ENCODE measurements at regions not wholly inside any gene's neighbourhood (a gene's known extent, or its start where the extent isn't known, plus 50 kb on each side); places are given as distances from the start of the nearest gene placed in this dataset.
"Not testable (repeated sequence)": the region's sequence is repeated elsewhere in the genome, so short reads cannot be mapped to it uniquely, and the experiment has no call there.

DNA sequence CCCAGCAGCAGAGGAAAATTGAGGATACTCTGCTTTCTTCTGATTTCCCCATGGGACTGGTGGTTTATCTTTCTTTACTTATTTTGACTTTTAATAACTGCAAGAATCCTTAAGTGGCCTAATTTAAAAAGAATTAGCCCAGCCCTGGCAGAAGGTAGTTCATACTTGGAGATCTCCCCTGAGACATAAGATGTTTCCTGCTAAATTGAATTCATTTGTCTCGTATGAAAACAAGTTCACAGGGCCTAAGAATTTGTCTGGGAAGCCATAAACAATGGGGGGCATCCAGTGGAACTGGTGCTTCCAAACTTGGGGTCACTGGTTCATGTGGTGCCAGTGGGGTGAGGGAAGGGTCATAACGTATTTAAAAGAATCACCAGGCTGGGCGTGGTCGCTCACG lies 283.1 kb upstream of the RASGRP1 start:
- CTCF ChIA-PET (ENCODE audit: low intra/inter-chr PET ratio, low total read pairs) = no interaction called here

GRCh38 chr15:38849046-38849445 lies 284.4 kb upstream of the RASGRP1 start:
- ChIA-PET CTCF (ENCODE audit: low intra/inter-chr PET ratio, low total read pairs) (no interaction called here), POLR2A (no interaction called here)

More for the DNA sequence above, 283.1 kb upstream of the RASGRP1 start:
- Histone ChIP-seq H3K4me1 (ENCODE audit: insufficient read depth, low read length) (no peaks in the 10 kb centered on the region), H3K27me3 (ENCODE audit: control insufficient read depth in 1 of 2, insufficient read depth in 2 of 2, low read length in 2 of 2) (no peaks in the 10 kb centered on the region), H2AFZ (ENCODE audit: low read length) (no peak overlapping the region), H3K79me2 (ENCODE audit: insufficient read depth, low read length) (no peaks in the 10 kb centered on the region), H3K9me3 (ENCODE audit: low read length) (no peaks in the 10 kb centered on the region), H3K4me2 (ENCODE audit: low read depth, low read length) (no peak overlapping the region), H3K36me3 (replicated peaks in 1 of 2; ENCODE audit: control insufficient read depth in 1 of 2, insufficient read depth in 2 of 2, low read length in 2 of 2) (no peaks in the 10 kb centered on the region), H3K27ac (ENCODE audit: extremely low read length, insufficient read depth, low read length) (no peak overlapping the region), H4K20me1 (ENCODE audit: insufficient read depth, low read length) (no peaks in the 10 kb centered on the region), H3K9ac (ENCODE audit: insufficient read depth, low read depth, low read length) (no peak overlapping the region), H3K4me3 (replicated peaks in 1 of 3; ENCODE audit: insufficient read depth in 1 of 3, low read depth in 2 of 3, low read length in 3 of 3) (no peak overlapping the region)
- WGBS (ENCODE audit: low lambda C conversion rate) = 41% methylated on average over 5 of the region's 5 CpGs
- FAIRE-seq (no peak), DNase-seq (ENCODE audit: low spot score) (no peak), ATAC-seq (no peak)
- intact Hi-C loops (cut with micrococcal nuclease; ENCODE audit: unreplicated experiment) (no loop called here), in situ Hi-C loops (cut with HindIII; ENCODE audit: extremely low pct_ligation_motif_present, low pct_unique_long_range_greater_than_20kb) (no loop called here)
- BruUV-seq (replicated peaks) = no TSS peak
- POLR2A ChIA-PET = no interaction called here
- TF ChIP-seq RBFOX2 (IDR thresholded peaks at IDR 0.05; ENCODE audit: low read depth, low read length) (no peak), TBL1XR1 (IDR thresholded peaks at IDR 0.05; ENCODE audit: borderline replicate concordance, low read length, partially characterized antibody) (no peak), ZNF431 (CRISPR knock-in tag; IDR thresholded peaks at IDR 0.05; ENCODE audit: borderline replicate concordance, low read depth) (no peak), CBFB (CRISPR knock-in tag; IDR thresholded peaks at IDR 0.05) (no peak), ZNF138 (CRISPR knock-in tag; IDR thresholded peaks at IDR 0.05; ENCODE audit: low read depth) (no peak), SNAI1 (CRISPR knock-in tag; IDR thresholded peaks at IDR 0.05; ENCODE audit: borderline replicate concordance) (no peak)

GRCh38 chr15:38852188-38852587 lies 287.6 kb upstream of the RASGRP1 start:
- H3K36me3 ChIP-seq (replicated peaks in 1 of 2; ENCODE audit: control insufficient read depth in 1 of 2, insufficient read depth in 2 of 2, low read length in 2 of 2); intact Hi-C loops (cut with micrococcal nuclease; ENCODE audit: unreplicated experiment); FAIRE-seq; ATAC-seq; H3K27ac ChIP-seq (ENCODE audit: extremely low read length, insufficient read depth, low read length); H3K79me2 ChIP-seq (ENCODE audit: insufficient read depth, low read length); H3K4me2 ChIP-seq (ENCODE audit: low read depth, low read length); H4K20me1 ChIP-seq (ENCODE audit: insufficient read depth, low read length); BruUV-seq (replicated peaks); H3K27me3 ChIP-seq (ENCODE audit: control insufficient read depth in 1 of 2, insufficient read depth in 2 of 2, low read length in 2 of 2); H3K4me3 ChIP-seq (replicated peaks in 1 of 3; ENCODE audit: insufficient read depth in 1 of 3, low read depth in 2 of 3, low read length in 3 of 3); CTCF ChIA-PET (ENCODE audit: low intra/inter-chr PET ratio, low total read pairs); H3K9ac ChIP-seq (ENCODE audit: insufficient read depth, low read depth, low read length); POLR2A ChIA-PET; H3K9me3 ChIP-seq (ENCODE audit: low read length); DNase-seq (ENCODE audit: low spot score); in situ Hi-C loops (cut with HindIII; ENCODE audit: extremely low pct_ligation_motif_present, low pct_unique_long_range_greater_than_20kb); H2AFZ ChIP-seq (ENCODE audit: low read length); H3K4me1 ChIP-seq (ENCODE audit: insufficient read depth, low read length): not testable (repeated sequence)
- WGBS (ENCODE audit: low lambda C conversion rate) = 50% methylated on average over 1 of the region's 1 CpG

More at GRCh38 chr15:38849046-38849445, 284.4 kb upstream of the RASGRP1 start:
- H3K36me3 ChIP-seq (replicated peaks in 1 of 2; ENCODE audit: control insufficient read depth in 1 of 2, insufficient read depth in 2 of 2, low read length in 2 of 2) = no peaks in the 10 kb centered on the region
- H3K4me1 ChIP-seq (ENCODE audit: insufficient read depth, low read length) = no peaks in the 10 kb centered on the region
- TF ChIP-seq ZNF777 (CRISPR knock-in tag; IDR thresholded peaks at IDR 0.05) = no peak
- no peaks in the 10 kb centered on the region for H4K20me1 ChIP-seq (ENCODE audit: insufficient read depth, low read length)
- no peak overlapping the region for H3K9ac ChIP-seq (ENCODE audit: insufficient read depth, low read depth, low read length)
- in situ Hi-C loops (cut with HindIII; ENCODE audit: extremely low pct_ligation_motif_present, low pct_unique_long_range_greater_than_20kb) = no loop called here
- H3K27ac ChIP-seq (ENCODE audit: extremely low read length, insufficient read depth, low read length) = no peak overlapping the region
- no TSS peak for BruUV-seq (replicated peaks)
- intact Hi-C loops (cut with micrococcal nuclease; ENCODE audit: unreplicated experiment) = no loop called here
- H2AFZ ChIP-seq (ENCODE audit: low read length) = no peak overlapping the region
- no peaks in the 10 kb centered on the region for H3K9me3 ChIP-seq (ENCODE audit: low read length)
- ATAC-seq (no peak), DNase-seq (ENCODE audit: low spot score) (no peak), FAIRE-seq (no peak)
- H3K27me3 ChIP-seq (ENCODE audit: control insufficient read depth in 1 of 2, insufficient read depth in 2 of 2, low read length in 2 of 2) = no peaks in the 10 kb centered on the region
- H3K4me2 ChIP-seq (ENCODE audit: low read depth, low read length) = no peak overlapping the region
- no peak overlapping the region for H3K4me3 ChIP-seq (replicated peaks in 1 of 3; ENCODE audit: insufficient read depth in 1 of 3, low read depth in 2 of 3, low read length in 3 of 3)
- 0% methylated on average over 1 of the region's 1 CpG for WGBS (ENCODE audit: low lambda C conversion rate)
- H3K79me2 ChIP-seq (ENCODE audit: insufficient read depth, low read length) = no peaks in the 10 kb centered on the region
